Muscle layer of duodenum (tissue), 2 donors: ENCODE measurements at regions not wholly inside any gene's neighbourhood (a gene's known extent, or its start where the extent isn't known, plus 50 kb on each side); places are given as distances from the start of the nearest gene placed in this dataset.

Experiments
- H3K27ac ChIP-seq: one replicate; pipeline ENCODE4 v1.7.0; 2013; ENCODE audit warnings: mild to moderate bottlenecking, low read length
- H3K27me3 ChIP-seq: one replicate; pipeline ENCODE4 v1.7.0; 2013; ENCODE audit warnings: low read depth, mild to moderate bottlenecking, control low read depth, low read length
- H3K36me3 ChIP-seq, 2 donors: one replicate each; pipeline ENCODE4 v1.7.0; 2013; ENCODE audit warnings: low read length in 2 of 2, control low read depth in 1 of 2, mild to moderate bottlenecking in 1 of 2; ENCODE audit not compliant: insufficient read depth in 2 of 2, control insufficient read depth in 1 of 2
- H3K4me1 ChIP-seq, 2 donors: one replicate each; pipeline ENCODE4 v1.7.0; 2013; ENCODE audit warnings: low read length in 2 of 2, mild to moderate bottlenecking in 2 of 2, control low read depth in 1 of 2, moderate library complexity in 1 of 2; ENCODE audit not compliant: insufficient read depth in 2 of 2, control insufficient read depth in 1 of 2
- H3K4me3 ChIP-seq, 2 donors: one replicate each; pipeline ENCODE4 v1.7.0; 2013; ENCODE audit warnings: low read length in 2 of 2, low read depth in 1 of 2, mild to moderate bottlenecking in 1 of 2
- H3K9me3 ChIP-seq, 2 donors: one replicate each; pipeline ENCODE4 v1.7.0; 2013; ENCODE audit warnings: low read length in 2 of 2, control low read depth in 1 of 2, mild to moderate bottlenecking in 1 of 2; ENCODE audit not compliant: control insufficient read depth in 1 of 2
- donor health status: healthy.

DNA sequence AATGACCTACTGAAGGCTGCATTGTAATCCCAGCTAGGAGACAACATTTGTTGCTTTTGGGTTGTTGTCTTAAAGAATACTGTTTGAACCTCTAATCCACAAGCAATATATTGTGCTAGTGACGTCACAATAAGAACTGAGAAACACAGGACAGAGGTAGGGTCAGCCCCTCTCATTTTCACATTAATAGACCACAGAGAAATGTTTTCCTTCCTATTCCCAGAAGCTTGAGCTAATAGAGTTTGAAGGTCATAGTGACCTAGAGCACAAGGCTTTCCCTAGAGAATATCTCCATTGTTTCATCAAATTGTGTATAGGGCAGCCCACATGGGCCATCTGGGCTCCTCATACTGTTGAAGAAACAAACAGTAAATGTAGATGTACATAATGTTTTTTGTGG, 300.9 kb upstream of the AKR1E2 start:
- Histone ChIP-seq H3K27me3 (no peaks in the 10 kb centered on the region), H3K4me3 (no peak overlapping the region), H3K27ac (no peak overlapping the region), H3K36me3 (no peaks in the 10 kb centered on the region), H3K9me3 (no peaks in the 10 kb centered on the region), H3K4me1 (no peaks in the 10 kb centered on the region)

DNA sequence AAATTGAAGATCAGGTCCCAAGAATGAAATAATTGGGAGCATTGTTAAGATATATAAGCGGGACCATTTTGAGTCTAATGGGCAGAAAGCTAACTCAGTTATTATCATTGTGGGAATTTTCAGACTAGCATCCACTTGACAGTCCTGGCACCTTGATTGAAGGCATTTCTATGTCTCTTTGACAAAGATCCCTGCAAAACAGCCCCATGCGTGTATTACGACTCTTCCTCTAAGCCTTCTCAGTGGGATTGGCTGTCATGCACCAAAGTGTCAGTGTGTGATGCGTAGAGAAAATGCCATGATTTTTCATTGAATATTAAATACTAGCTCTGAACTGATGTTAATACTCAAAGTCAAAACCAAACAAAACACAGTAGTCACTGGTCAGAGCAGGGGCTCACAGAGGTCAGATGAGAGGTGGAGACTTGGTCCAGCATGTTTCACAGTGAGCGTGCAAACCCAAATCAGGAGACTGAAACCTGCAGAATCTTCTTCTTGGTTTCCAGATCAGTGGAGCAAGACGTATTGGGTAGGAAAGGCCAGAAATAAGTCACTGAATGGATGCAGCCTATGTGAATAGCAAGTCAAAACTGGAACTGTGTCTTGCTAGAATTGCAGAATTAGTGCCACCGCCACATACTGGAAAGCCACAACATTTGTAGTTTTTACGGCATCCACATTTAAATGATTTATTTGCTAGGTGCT, 303.6 kb upstream of the AKR1E2 start:
- Histone ChIP-seq H3K36me3 (no peaks in the 10 kb centered on the region), H3K4me3 (no peak overlapping the region), H3K27me3 (no peaks in the 10 kb centered on the region), H3K27ac (no peak overlapping the region), H3K4me1 (no peaks in the 10 kb centered on the region), H3K9me3 (no peaks in the 10 kb centered on the region)

DNA sequence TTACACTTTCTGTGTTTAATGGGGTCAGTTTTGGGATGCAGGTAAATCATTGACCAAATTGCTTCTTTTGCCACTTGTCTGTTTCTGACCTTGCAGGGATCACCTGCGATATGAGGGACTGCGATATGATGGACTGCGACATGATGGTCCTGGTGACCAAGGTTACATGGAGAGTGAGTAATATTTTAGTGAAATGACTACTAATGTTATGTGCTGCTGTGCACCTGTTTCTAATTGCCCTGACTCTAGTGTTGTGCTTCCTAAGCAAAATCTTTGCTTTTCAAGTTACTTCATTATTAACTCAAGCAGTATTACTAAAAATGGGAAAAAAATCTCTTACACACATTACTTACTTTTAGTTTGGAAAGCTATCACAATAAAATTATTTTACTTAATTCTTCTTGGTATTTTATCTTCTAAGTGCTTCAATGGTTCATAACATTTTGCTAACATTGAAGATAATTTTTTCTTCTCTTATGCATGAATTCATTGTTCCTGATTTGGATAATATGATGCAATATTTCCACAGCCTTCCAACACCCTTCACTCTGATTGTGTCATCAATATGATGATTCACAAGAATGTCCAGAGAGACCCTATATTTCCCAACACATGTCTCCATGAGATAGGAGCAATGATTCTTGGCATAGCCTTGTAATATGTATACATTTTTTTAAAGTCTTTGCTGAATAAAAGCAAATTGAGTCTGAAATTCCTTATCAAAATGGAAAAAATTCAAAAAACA, 306.2 kb upstream of the AKR1E2 start:
- no peak overlapping the region for H3K4me3 ChIP-seq
- no peaks in the 10 kb centered on the region for H3K36me3 ChIP-seq
- no peaks in the 10 kb centered on the region for H3K4me1 ChIP-seq
- no peak overlapping the region for H3K27ac ChIP-seq
- H3K9me3 ChIP-seq: no peaks in the 10 kb centered on the region
- no peaks in the 10 kb centered on the region for H3K27me3 ChIP-seq

GRCh38 chr10:4517746-4518145, 308.3 kb upstream of the AKR1E2 start:
- Histone ChIP-seq H3K4me3 (no peak overlapping the region), H3K9me3 (no peaks in the 10 kb centered on the region), H3K27me3 (no peaks in the 10 kb centered on the region), H3K4me1 (no peaks in the 10 kb centered on the region), H3K36me3 (no peaks in the 10 kb centered on the region), H3K27ac (no peak overlapping the region)

DNA sequence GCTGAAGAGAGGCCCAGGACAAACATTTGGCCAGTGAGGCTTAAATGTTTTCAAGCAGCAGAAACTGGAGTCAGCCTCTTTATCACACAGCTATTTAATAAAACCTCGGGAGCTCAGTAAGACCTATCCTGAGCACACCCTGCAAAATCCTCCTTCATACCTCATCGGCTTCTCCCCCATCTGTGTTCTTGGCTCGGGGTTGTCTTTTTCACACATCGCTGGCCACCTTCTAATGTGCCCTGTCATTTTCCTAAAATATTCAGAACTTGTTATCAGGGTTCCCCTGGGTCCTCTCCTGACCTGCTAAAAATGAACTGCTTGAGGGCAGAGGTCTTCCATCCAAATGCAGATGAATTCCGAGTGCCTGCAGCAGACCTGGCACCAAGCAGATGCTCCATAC, 310.3 kb upstream of the AKR1E2 start:
- Histone ChIP-seq H3K4me1 (no peaks in the 10 kb centered on the region), H3K9me3 (no peaks in the 10 kb centered on the region), H3K36me3 (no peaks in the 10 kb centered on the region), H3K27ac (no peak overlapping the region), H3K4me3 (no peak overlapping the region), H3K27me3 (no peaks in the 10 kb centered on the region)

DNA sequence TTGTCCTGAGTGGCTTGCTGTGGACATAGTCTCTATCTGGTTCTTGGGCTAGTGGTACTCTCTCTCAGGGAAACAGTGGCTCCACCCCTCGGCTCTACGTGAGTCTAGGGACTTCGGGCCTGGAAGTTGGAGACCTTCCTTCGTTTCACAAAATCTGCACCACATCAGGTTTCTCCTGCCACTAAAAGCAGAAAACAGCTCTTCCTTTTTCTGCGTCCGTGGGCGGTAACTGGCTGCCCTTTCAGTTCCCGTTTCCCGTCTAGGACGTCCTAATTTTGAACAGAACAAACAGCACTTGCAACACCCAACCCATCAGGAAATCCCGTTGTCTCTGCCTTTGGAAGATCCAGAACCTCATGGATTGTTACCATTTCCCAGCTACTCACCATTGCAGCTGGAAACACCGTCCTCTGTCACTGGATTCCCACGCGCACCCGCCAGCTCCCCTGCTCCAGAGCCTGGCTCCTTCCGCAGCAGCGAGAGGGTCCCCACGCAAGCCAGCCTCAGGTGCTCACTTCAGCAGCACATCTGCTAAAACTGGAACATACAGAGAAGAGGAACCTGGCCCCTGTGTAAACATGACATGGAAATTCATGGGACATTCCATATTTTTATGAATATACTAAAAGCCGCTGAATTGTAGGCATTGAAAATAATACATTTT, 311.4 kb upstream of the AKR1E2 start:
- peak overlapping the region; percentile 53 for H3K27ac ChIP-seq
- no peaks in the 10 kb centered on the region for H3K9me3 ChIP-seq
- H3K4me3 ChIP-seq: no peak overlapping the region
- H3K27me3 ChIP-seq: no peaks in the 10 kb centered on the region
- H3K4me1 ChIP-seq: no peaks in the 10 kb centered on the region
- H3K36me3 ChIP-seq: no peaks in the 10 kb centered on the region

- Histone ChIP-seq H3K9me3 (no peaks in the 10 kb centered on the region), H3K27me3 (no peaks in the 10 kb centered on the region), H3K4me3 (no peak overlapping the region), H3K4me1 (no peaks in the 10 kb centered on the region), H3K27ac (no peak overlapping the region), H3K36me3 (no peaks in the 10 kb centered on the region)
Observed at GRCh38 chr10:4512671-4513240, 313.3 kb upstream of the AKR1E2 start.

DNA sequence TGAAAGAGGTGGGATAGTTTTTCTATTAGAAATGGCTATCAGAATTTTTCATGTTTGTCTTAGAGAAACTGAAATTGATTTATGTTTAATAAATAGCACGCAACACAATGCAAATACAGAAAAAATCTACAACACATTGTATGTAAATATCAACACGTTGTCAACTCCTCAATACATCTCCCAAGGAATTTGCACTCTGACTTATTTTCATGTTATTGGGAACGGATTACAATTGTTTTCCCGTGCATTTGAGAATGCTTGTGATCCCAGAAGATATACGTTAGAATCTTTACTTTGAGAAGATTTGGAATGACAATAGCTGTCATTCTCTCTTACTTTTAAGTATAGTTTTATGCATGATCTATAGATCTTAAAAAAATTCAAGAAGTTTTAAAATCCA, 313.8 kb upstream of the AKR1E2 start:
- Histone ChIP-seq H3K27ac (no peak overlapping the region), H3K4me3 (no peak overlapping the region), H3K27me3 (no peaks in the 10 kb centered on the region), H3K9me3 (no peaks in the 10 kb centered on the region), H3K4me1 (no peaks in the 10 kb centered on the region), H3K36me3 (no peaks in the 10 kb centered on the region)

DNA sequence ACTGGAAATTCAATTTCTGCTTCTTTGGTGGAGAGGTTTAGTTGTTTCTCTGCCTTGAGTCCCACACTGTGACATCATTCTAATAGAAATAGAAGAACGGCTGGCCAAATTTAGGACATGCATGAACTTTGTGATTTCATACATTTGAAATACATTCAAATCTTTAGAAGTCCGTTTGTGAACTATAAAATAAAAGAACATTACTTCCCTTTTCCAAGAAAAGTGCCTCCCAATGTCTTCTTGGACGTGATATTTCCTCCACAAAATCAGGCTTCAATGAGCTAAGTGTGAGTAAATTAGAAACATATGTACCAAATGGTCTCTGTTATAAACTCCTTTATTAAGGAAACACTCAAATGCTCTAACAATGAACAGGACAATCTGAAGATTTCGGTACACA, 314.5 kb upstream of the AKR1E2 start:
- Histone ChIP-seq H3K4me1 (no peaks in the 10 kb centered on the region), H3K27me3 (no peaks in the 10 kb centered on the region), H3K27ac (no peak overlapping the region), H3K9me3 (no peaks in the 10 kb centered on the region), H3K36me3 (no peaks in the 10 kb centered on the region), H3K4me3 (no peak overlapping the region)

DNA sequence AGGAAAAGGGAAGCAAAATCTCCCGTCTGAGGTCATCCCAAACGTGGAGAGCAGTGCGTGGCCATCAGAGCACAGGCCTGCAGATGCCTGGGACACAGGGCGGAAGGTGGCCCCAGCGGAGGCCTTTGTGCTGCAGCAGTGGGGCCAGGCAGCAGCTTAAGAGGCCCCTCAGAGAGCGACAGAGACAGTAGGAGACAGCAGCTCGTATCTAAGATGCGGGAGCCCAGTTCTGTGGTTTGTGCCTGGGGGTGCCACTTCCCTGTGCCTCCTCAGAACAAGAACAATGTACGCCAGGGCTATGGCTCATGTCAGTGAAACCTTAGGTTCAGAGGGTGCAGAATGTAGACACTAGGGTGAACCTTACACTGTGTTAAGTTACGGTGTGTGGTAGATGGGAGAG, 316.6 kb upstream of the AKR1E2 start:
- Histone ChIP-seq H3K4me1 (no peaks in the 10 kb centered on the region), H3K9me3 (no peaks in the 10 kb centered on the region), H3K27me3 (no peaks in the 10 kb centered on the region), H3K36me3 (no peaks in the 10 kb centered on the region), H3K4me3 (no peak overlapping the region), H3K27ac (no peak overlapping the region)

DNA sequence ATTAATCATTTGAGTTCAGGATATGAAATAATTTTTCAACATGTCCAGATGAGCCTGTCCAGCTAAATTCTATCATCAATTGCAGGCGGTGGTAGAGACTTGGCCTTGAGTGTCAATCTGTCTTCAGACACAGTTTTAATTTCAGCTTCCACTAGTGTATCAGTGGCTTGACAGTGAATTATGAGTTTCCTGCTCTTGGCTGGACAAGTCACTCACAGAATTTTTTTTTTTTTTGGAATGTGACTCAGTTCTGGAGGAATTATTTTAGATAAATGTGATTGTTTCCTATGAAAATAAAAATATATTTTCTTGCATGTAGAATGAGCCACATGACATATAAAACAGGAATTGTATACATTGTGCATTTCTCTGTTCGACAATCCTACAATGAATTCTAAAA, 319.9 kb upstream of the AKR1E2 start:
- Histone ChIP-seq H3K4me3 (no peak overlapping the region), H3K9me3 (no peaks in the 10 kb centered on the region), H3K4me1 (no peaks in the 10 kb centered on the region), H3K36me3 (no peaks in the 10 kb centered on the region), H3K27me3 (no peaks in the 10 kb centered on the region), H3K27ac (no peak overlapping the region)
